Skeletal muscle tissue (tissue), 3 donors: ENCODE measurements at regions not wholly inside any gene's neighbourhood (a gene's known extent, or its start where the extent isn't known, plus 50 kb on each side); places are given as distances from the start of the nearest gene placed in this dataset.
"Not testable (repeated sequence)": the region's sequence is repeated elsewhere in the genome, so short reads cannot be mapped to it uniquely, and the experiment has no call there.

Source experiments
- H3K27ac ChIP-seq: one replicate; pipeline ENCODE4 v1.7.0; 2013; ENCODE audit warnings: mild to moderate bottlenecking, low read depth, low read length, inconsistent platforms
- H3K27me3 ChIP-seq, 3 donors: one replicate each; pipeline ENCODE4 v1.7.0; 2013; ENCODE audit warnings: low read length in 3 of 3; ENCODE audit not compliant: control insufficient read depth in 3 of 3, insufficient read depth in 3 of 3
- H3K36me3 ChIP-seq, 3 donors: one replicate each; pipeline ENCODE4 v1.7.0; 2013; ENCODE audit warnings: low read length in 3 of 3; ENCODE audit not compliant: control insufficient read depth in 3 of 3, insufficient read depth in 3 of 3
- H3K4me1 ChIP-seq, 3 donors: one replicate each; pipeline ENCODE4 v1.7.0; 2013; ENCODE audit warnings: low read length in 3 of 3, mild to moderate bottlenecking in 3 of 3; ENCODE audit not compliant: control insufficient read depth in 3 of 3, insufficient read depth in 3 of 3
- H3K4me3 ChIP-seq, 3 donors: one replicate each; pipeline ENCODE4 v1.7.0; 2013; ENCODE audit warnings: low read length in 3 of 3
- H3K9ac ChIP-seq, 3 donors: one replicate each; pipeline ENCODE4 v1.7.0; 2013; ENCODE audit warnings: low read length in 3 of 3, mild to moderate bottlenecking in 3 of 3, moderate library complexity in 2 of 3, low read depth in 1 of 3
- H3K9me3 ChIP-seq, 3 donors: one replicate each; pipeline ENCODE4 v1.7.0; 2013; ENCODE audit warnings: low read length in 3 of 3; ENCODE audit not compliant: control insufficient read depth in 3 of 3
- donor health status: Osteomylitis.

- H3K9me3 ChIP-seq, H3K4me3 ChIP-seq, H3K27ac ChIP-seq, H3K4me1 ChIP-seq, H3K36me3 ChIP-seq, H3K9ac ChIP-seq, H3K27me3 ChIP-seq: not testable (repeated sequence)
These were observed 1737.7 kb upstream of the DEFB115 start for GRCh38 chr20:29519610-29520241.

- not testable (repeated sequence) for H3K27me3 ChIP-seq, H3K27ac ChIP-seq
These were observed 1723.8 kb upstream of the DEFB115 start for GRCh38 chr20:29533566-29534177.

GRCh38 chr20:29566901-29567635, 1690.4 kb upstream of the DEFB115 start:
- H3K27ac ChIP-seq, H3K9ac ChIP-seq, H3K27me3 ChIP-seq, H3K4me3 ChIP-seq, H3K36me3 ChIP-seq, H3K9me3 ChIP-seq, H3K4me1 ChIP-seq: not testable (repeated sequence)

More at GRCh38 chr20:29533566-29534177, 1723.8 kb upstream of the DEFB115 start:
- H3K4me3 ChIP-seq, H3K36me3 ChIP-seq, H3K9me3 ChIP-seq, H3K9ac ChIP-seq, H3K4me1 ChIP-seq: not testable (repeated sequence)

GRCh38 chr20:29567671-29568070, 1689.8 kb upstream of the DEFB115 start:
- not testable (repeated sequence) for H3K4me1 ChIP-seq, H3K27me3 ChIP-seq, H3K9me3 ChIP-seq, H3K4me3 ChIP-seq, H3K36me3 ChIP-seq, H3K27ac ChIP-seq, H3K9ac ChIP-seq

GRCh38 chr20:29570126-29570525, 1687.3 kb upstream of the DEFB115 start:
- H3K4me1 ChIP-seq, H3K9ac ChIP-seq, H3K27ac ChIP-seq, H3K9me3 ChIP-seq, H3K27me3 ChIP-seq, H3K36me3 ChIP-seq, H3K4me3 ChIP-seq: not testable (repeated sequence)

GRCh38 chr20:29589530-29589929, 1667.9 kb upstream of the DEFB115 start:
- H3K4me3 ChIP-seq, H3K9me3 ChIP-seq, H3K4me1 ChIP-seq, H3K27ac ChIP-seq, H3K36me3 ChIP-seq, H3K27me3 ChIP-seq, H3K9ac ChIP-seq: not testable (repeated sequence)

- H3K4me1 ChIP-seq, H3K27me3 ChIP-seq, H3K27ac ChIP-seq, H3K4me3 ChIP-seq, H3K36me3 ChIP-seq, H3K9me3 ChIP-seq, H3K9ac ChIP-seq: not testable (repeated sequence)
These were observed 1653.3 kb upstream of the DEFB115 start for GRCh38 chr20:29604163-29604562.

- not testable (repeated sequence) for H3K4me3 ChIP-seq, H3K9me3 ChIP-seq
These were observed 1651.3 kb upstream of the DEFB115 start for GRCh38 chr20:29606171-29606570.

GRCh38 chr20:29629395-29629794, 1628.1 kb upstream of the DEFB115 start:
- H3K27ac ChIP-seq, H3K9ac ChIP-seq, H3K9me3 ChIP-seq, H3K4me3 ChIP-seq, H3K36me3 ChIP-seq, H3K4me1 ChIP-seq, H3K27me3 ChIP-seq: not testable (repeated sequence)

More at GRCh38 chr20:29606171-29606570, 1651.3 kb upstream of the DEFB115 start:
- H3K27me3 ChIP-seq, H3K4me1 ChIP-seq, H3K36me3 ChIP-seq, H3K9ac ChIP-seq, H3K27ac ChIP-seq: not testable (repeated sequence)
